HG03280 (cell line): ENCODE measurements at regions not wholly inside any gene's neighbourhood (a gene's known extent, or its start where the extent isn't known, plus 50 kb on each side); places are given as distances from the start of the nearest gene placed in this dataset.

Experiments
- ATAC-seq: cut with Tn5 transposase; IDR thresholded peaks from one replicate; pipeline ENCODE4 v1.9.1; 2021; ENCODE audit warnings: mild to moderate bottlenecking, moderate library complexity; ENCODE audit not compliant: unreplicated experiment

- ATAC-seq = no peak
These were observed 353.5 kb upstream of the SATB1 start for GRCh38 chr3:18778598-18778997.

GRCh38 chr3:18778094-18778493, 353.0 kb upstream of the SATB1 start:
- no peak for ATAC-seq

DNA sequence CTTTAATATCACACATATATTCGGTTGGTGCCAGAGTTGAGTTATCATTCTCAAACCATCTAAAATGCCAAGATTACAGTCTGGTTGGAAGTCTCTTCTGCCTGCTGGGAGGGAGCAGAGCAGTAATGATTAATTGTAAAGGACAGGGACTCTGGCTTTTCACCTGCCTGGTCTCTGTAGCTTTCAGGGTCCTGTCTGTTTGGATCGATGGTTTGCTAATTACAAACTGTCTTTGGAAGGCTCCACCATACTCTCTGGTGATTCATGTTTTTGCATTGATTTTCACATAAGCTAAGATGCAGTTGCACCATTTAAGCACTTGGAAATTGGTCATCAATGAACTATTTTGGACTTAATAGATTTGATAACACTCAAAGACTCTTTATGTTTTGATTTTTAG, 350.4 kb upstream of the SATB1 start:
- ATAC-seq = no peak

DNA sequence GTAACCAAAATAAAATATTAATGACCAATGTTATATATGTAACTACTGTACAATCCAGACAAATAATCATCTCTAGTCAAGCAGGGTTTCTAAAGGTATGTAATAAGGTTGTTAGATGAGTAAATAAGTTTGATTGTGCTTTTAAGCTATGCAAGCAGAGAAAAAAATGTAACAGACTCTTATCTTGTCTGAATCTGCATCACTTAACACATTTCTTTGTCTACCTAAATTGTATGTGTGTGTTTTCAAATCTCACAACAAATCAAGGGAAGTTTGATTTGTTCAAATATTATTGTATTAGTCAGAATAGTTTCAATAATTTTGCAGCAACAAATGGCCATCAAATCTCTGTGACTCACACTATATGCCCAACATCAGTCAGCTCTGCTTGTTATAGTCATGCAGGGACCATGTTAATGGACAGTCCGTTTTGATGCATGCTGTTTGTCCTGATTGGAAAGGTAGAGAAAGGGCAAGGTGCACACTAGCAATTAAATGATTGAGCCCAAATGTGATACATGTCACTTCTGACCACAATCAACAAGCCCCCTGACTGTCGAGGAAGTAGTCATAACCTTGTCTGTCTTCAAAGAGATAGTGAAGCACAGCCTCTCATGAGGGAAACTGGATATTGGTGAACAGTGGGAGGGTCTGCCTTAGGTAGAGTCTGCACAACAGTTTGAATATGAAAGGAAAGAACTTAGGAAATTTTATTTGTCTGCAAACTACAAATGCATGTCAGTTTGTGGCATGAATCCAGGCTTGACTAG, 349.4 kb upstream of the SATB1 start:
- no peak for ATAC-seq

- no peak for ATAC-seq
These were observed 347.7 kb upstream of the SATB1 start for GRCh38 chr3:18772699-18773305.

DNA sequence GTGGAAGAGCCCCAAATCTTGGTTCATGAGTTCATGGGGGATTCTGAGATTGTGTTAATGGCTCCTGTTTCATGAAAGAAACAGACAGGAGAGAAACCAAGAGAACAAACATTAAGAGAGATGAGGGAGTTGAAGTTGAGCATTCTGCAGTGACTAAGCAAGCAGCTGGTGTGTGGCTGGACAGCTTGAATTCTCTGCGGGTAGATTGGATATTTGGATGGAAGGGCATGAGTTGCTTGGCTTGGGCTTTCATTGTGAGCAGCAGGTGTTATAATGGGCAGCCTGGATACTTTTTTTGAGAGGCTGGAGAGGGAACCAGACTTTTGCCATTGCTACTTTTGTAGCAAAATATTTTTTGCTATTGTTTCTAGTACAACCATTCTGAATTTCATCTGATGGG, 346.8 kb upstream of the SATB1 start:
- no peak for ATAC-seq

- ATAC-seq = no peak
These were observed 345.7 kb upstream of the SATB1 start for GRCh38 chr3:18770800-18771199.

GRCh38 chr3:18767756-18768303, 342.7 kb upstream of the SATB1 start:
- no peak for ATAC-seq

- ATAC-seq = no peak
These were observed 341.8 kb upstream of the SATB1 start for GRCh38 chr3:18766974-18767373.

GRCh38 chr3:18765662-18766061, 340.5 kb upstream of the SATB1 start:
- ATAC-seq = no peak

DNA sequence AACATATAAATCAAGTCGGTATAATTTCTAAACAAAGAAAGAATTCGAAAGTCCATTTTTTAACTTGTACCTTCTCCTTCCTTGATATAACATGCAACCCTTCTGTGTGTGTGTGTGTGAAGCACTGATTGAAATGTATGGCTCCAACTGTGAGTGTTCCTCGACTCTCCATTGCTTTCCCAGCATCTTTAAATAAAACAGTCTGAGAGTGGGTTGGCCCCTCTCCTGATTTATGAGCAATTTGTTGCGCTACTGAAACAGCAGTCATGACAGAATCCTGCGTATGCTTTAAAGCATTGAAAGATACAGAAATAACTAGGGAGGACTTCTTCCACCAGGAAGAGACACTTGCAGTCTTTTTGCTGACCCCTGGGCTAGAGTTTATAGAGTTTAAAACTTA, 340.0 kb upstream of the SATB1 start:
- ATAC-seq = no peak

GRCh38 chr3:18761530-18761929, 336.4 kb upstream of the SATB1 start:
- no peak for ATAC-seq

DNA sequence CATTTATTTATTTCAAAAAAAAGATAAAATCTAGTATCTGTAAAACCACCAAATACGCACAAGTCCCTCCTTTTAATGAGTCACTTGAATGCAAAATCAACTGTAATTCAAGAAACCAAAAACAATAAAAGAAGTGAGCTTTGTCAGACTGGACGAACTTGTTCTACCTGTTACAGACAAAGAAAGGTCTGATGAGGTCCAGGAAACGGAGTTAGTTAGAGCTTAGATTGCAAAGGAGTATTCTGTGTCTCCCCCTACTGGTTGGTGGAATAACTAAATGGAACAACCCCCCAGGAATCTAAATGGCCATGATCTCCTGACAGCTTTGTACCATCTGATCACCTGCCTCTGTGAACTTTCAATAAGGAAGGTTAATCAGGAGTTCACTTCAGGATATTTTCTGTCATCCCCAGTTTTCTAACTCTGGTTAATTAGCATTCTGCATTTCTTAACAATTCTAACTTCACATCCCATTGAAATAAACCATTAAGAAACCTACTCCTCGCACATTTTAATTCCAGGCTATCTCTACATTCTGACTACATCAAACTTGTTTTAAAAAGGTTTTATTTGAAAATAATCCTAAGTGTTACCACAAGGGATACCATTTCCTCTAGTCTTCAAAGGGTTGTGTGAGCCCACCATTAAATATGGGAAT, 333.0 kb upstream of the SATB1 start:
- peak; percentile 88 for ATAC-seq

DNA sequence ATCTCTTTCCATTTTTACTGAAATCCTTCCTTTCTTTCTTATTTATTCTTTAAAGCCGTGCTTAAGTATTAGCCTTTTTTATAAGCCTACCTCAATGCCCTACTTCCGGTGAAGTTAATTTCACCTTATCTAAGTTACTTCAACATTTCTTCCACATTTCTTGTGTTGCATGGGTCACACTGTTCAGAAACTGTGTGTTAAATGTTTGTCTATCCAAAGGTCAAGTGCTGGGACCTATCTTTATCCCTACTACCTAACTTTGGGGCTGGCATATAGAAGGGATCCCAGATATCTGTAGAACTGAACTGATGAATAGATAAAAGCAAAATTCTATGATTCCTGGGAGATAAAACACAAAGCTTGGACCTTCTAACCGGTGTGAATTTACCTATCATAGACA, 332.3 kb upstream of the SATB1 start:
- ATAC-seq = no peak

DNA sequence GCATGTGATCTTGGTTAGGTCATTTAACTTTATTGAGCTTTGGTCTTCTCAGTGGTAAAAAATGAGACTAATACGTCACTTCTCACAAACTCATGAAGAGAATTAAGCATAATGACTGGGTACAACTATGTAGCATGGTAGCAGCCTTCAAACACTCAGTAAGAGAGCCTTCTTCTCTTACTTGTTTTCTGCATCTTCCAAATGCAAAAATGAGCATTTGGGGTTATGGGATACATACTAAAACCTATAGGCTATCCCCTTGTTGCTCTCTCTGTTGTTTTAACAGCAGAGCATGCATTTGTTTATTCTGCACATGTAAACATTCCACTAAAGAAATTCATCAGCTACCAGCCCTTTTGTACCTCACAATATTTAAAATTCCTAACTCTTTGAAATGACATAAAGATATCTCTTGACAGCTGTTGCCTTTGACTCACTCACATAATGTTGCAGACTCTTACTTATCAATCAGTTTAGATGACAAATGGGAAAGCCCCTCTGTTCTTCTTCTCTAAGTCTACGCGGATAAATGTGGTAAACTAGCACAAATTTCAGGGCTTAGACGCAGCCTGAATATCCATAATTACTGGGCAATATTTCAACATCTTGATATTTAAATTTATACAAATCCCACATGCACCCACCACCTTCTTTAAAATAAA, 327.3 kb upstream of the SATB1 start:
- no peak for ATAC-seq

DNA sequence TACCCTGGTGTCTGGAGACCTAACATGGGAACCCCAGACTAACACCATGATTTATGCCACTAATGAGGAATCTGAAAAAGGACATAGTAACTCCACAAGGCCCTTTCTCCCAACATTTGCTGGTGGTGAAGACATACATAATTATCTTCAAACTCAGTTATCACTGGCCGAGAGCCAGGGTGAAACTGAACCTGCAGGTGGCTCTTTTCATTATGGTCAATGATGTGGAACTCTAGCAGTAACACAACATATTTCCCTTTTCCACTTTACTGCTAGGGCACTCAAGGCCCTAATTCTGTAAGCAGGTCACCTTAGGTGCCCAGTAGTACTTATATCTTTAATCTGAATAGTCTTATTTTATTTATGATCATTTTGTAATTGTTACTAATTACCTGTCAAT, 326.4 kb upstream of the SATB1 start:
- ATAC-seq = no peak

DNA sequence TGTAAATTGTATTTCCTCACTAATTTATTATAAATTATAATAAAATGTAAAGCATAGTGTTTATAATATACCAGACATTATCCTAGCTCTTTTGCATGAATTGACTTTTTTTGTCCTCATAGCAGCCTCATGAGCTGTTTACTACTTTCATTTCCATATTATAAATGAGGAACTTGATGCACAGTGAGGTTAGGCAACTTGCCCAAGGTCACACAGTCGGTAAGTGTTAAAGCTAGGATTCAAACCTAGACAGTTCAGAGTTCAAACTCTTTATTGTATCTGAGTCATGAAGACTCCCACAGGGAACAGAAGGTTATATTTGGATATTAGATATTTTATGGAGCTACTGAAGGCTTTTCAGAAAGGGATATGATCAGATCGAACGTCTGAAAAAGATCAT, 322.2 kb upstream of the SATB1 start:
- ATAC-seq = no peak

DNA sequence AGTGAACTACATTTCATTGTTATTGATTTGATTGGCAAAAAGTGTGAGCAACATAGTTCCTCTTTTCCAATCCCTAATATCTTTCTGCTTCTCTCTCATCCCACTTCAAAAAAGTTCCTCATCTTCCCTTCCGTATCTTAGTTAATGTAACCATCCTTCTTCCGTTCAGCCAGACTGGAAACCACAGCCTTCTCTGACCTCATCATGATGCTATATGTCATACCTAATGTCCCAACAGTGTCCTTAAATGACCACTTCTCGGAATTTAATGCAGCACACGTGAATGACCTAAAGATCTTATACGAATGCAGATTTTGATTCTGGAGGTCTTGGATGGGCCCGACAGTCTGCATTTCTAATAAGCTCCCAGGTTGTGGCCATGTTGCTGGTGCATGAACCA, 320.3 kb upstream of the SATB1 start:
- ATAC-seq = no peak

GRCh38 chr3:18744472-18744871, 319.3 kb upstream of the SATB1 start:
- ATAC-seq = no peak

DNA sequence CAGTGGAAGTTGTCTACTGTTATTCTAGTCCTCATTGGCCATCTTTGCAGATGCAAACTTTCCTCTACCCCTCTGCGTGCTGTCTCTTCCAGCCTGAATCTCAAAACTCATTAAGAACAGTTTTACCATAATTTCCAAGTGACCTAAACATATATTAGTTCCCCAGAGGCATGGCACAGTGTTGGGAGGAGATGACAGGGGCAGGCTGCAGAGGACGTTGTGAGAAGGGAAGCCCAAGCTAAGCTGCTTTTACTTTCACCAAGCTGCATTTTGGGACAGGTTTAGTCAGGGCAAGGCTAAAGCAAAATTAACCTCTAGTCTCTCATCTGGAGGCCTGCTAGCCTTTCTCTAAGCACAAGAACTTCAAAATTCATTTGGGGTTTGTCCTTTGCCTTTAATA, 318.6 kb upstream of the SATB1 start:
- no peak for ATAC-seq
